Suprapubic skin (tissue), 4 donors: ENCODE measurements at regions not wholly inside any gene's neighbourhood (a gene's known extent, or its start where the extent isn't known, plus 50 kb on each side); places are given as distances from the start of the nearest gene placed in this dataset.

ENCODE experiments used
- CTCF ChIP-seq, 2 donors: fragments of 200-600 bp in 1 of 2; fragments of 450-650 bp in 1 of 2; sonication (generic) in 1 of 2; IDR thresholded peaks; one replicate each; pipeline ENCODE4 v1.5.1; 2016 to 2019; ENCODE audit warnings: antibody characterized with exemption in 2 of 2, mild to moderate bottlenecking in 1 of 2, moderate library complexity in 1 of 2
- EP300 ChIP-seq: sonication (generic); formaldehyde crosslinking; IDR thresholded peaks from one replicate; pipeline ENCODE4 v1.6.1; 2017; ENCODE audit warnings: antibody characterized with exemption
- POLR2A ChIP-seq, 2 donors: fragments of 450-650 bp; IDR thresholded peaks; one replicate each; pipeline ENCODE4 v1.6.1; 2017; ENCODE audit warnings: antibody characterized with exemption in 2 of 2, mild to moderate bottlenecking in 2 of 2, moderate library complexity in 2 of 2
- POLR2AphosphoS5 ChIP-seq, 3 donors: sonication (generic); formaldehyde crosslinking; IDR thresholded peaks; one replicate each; pipeline ENCODE4 v1.6.1; 2017; ENCODE audit warnings: antibody characterized with exemption in 3 of 3

GRCh38 chr5:165039748-165040147, 1534.3 kb downstream of the MAT2B start:
- TF ChIP-seq CTCF (IDR thresholded peaks at IDR 0.05): no peak
- TF ChIP-seq POLR2AphosphoS5 (IDR thresholded peaks at IDR 0.05): no peak
- TF ChIP-seq POLR2A (IDR thresholded peaks at IDR 0.05): no peak
- no peak for TF ChIP-seq EP300
